Thyroid gland (tissue), 4 donors: ENCODE measurements at regions not wholly inside any gene's neighbourhood (a gene's known extent, or its start where the extent isn't known, plus 50 kb on each side); places are given as distances from the start of the nearest gene placed in this dataset.

Experiments used
- DNase-seq, 2 donors: peaks; one replicate each; pipeline ENCODE4 v3.0.0-alpha.2; 2019
- H3K27ac ChIP-seq, 3 donors: fragments of 200-600 bp; sonication (generic); 1 replicate in 2 of 3; 2 replicates in 1 of 3; pipeline ENCODE4 v1.5.1; 2016 to 2019; ENCODE audit warnings: mild to moderate bottlenecking in 1 of 3, moderate library complexity in 1 of 3
- H3K27me3 ChIP-seq: fragments of 200-600 bp; sonication (generic); one replicate; pipeline ENCODE4 v1.5.1; 2019
- H3K36me3 ChIP-seq, 2 donors: fragments of 200-600 bp; sonication (generic); one replicate each; pipeline ENCODE4 v1.5.1; 2016 to 2019
- H3K4me1 ChIP-seq, 2 donors: fragments of 200-600 bp; sonication (generic); one replicate each; pipeline ENCODE4 v1.5.1; 2017 to 2019
- H3K4me3 ChIP-seq, 3 donors: fragments of 200-600 bp; sonication (generic); replicated peaks in 1 of 3; 1 replicate in 2 of 3; 2 replicates in 1 of 3; pipeline ENCODE4 v1.5.1; 2016; ENCODE audit warnings: mild to moderate bottlenecking in 1 of 3
- H3K9me3 ChIP-seq: fragments of 200-600 bp; sonication (generic); one replicate; pipeline ENCODE4 v1.5.1; 2017
- CTCF ChIP-seq, 6 experiments: fragments of 200-600 bp in 3 of 6; fragments of 450-650 bp in 3 of 6; sonication (generic) in 3 of 6; IDR thresholded peaks; one replicate each; pipeline ENCODE4 v1.5.1; 2016 to 2019; ENCODE audit warnings: antibody characterized with exemption in 6 of 6, mild to moderate bottlenecking in 2 of 6, inconsistent platforms in 1 of 6, moderate library complexity in 1 of 6
- POLR2A ChIP-seq, 2 donors: fragments of 450-650 bp; IDR thresholded peaks; one replicate each; pipeline ENCODE4 v1.6.1; 2017; ENCODE audit warnings: antibody characterized with exemption in 2 of 2, mild to moderate bottlenecking in 2 of 2, moderate library complexity in 1 of 2
- WGBS, 2 donors: methylation state at CpG; one replicate each; pipeline ENCODE4 v1.1.5; 2017; 5-methylcytosine and 5-hydroxymethylcytosine counted together
- intact Hi-C: fragments of 100-400 bp; cut with DNase I; formaldehyde crosslinking; loops from one replicate; pipeline ENCODE4 v1.15.1; 2023

- no peak overlapping the region for H3K27ac ChIP-seq
- H3K36me3 ChIP-seq = no peaks in the 10 kb centered on the region
- no peaks in the 10 kb centered on the region for H3K4me1 ChIP-seq
- H3K9me3 ChIP-seq = no peaks in the 10 kb centered on the region
- intact Hi-C loops = no loop called here
- WGBS, 2 donors = 76 to 84% methylated on average over 13 of the region's 13 CpGs
- no peak overlapping the region for H3K4me3 ChIP-seq
- no peak for DNase-seq
- no peak for TF ChIP-seq CTCF (IDR thresholded peaks at IDR 0.05)
- no peak for TF ChIP-seq POLR2A (IDR thresholded peaks at IDR 0.05)
- no peaks in the 10 kb centered on the region for H3K27me3 ChIP-seq
Measured at GRCh38 chr11:112723676-112724495, 237.3 kb upstream of the NCAM1 start.

GRCh38 chr11:112724496-112724790 lies 236.8 kb upstream of the NCAM1 start:
- Histone ChIP-seq H3K4me1 (no peaks in the 10 kb centered on the region), H3K9me3 (no peaks in the 10 kb centered on the region), H3K36me3 (no peaks in the 10 kb centered on the region), H3K27me3 (no peaks in the 10 kb centered on the region), H3K4me3 (no peak overlapping the region), H3K27ac (no peak overlapping the region)
- no peak for DNase-seq
- TF ChIP-seq CTCF (IDR thresholded peaks at IDR 0.05) (no peak), POLR2A (IDR thresholded peaks at IDR 0.05) (no peak)
- intact Hi-C loops = no loop called here
- WGBS, 2 donors = 75 to 84% methylated on average over 4 of the region's 4 CpGs

- H3K4me1 ChIP-seq = no peaks in the 10 kb centered on the region
- H3K9me3 ChIP-seq = no peaks in the 10 kb centered on the region
- no peak for TF ChIP-seq POLR2A (IDR thresholded peaks at IDR 0.05)
- TF ChIP-seq CTCF (IDR thresholded peaks at IDR 0.05) = no peak
- intact Hi-C loops = no loop called here
- no peaks in the 10 kb centered on the region for H3K36me3 ChIP-seq
- WGBS, 2 donors = 56 to 72% methylated on average over 3 of the region's 3 CpGs
- H3K4me3 ChIP-seq = no peak overlapping the region
- H3K27me3 ChIP-seq = no peaks in the 10 kb centered on the region
- no peak overlapping the region for H3K27ac ChIP-seq
- DNase-seq = no peak
Measured at GRCh38 chr11:112725636-112726035, 235.6 kb upstream of the NCAM1 start.

GRCh38 chr11:112727341-112727841 lies 233.8 kb upstream of the NCAM1 start:
- intact Hi-C loops = no loop called here
- WGBS, 2 donors = 66 to 74% methylated on average over 3 of the region's 3 CpGs
- no peaks in the 10 kb centered on the region for H3K9me3 ChIP-seq
- DNase-seq = no peak
- H3K4me3 ChIP-seq = no peak overlapping the region
- H3K27ac ChIP-seq = no peak overlapping the region
- no peaks in the 10 kb centered on the region for H3K4me1 ChIP-seq
- no peaks in the 10 kb centered on the region for H3K27me3 ChIP-seq
- no peaks in the 10 kb centered on the region for H3K36me3 ChIP-seq
- TF ChIP-seq POLR2A (IDR thresholded peaks at IDR 0.05) (no peak), CTCF (IDR thresholded peaks at IDR 0.05) (no peak)

GRCh38 chr11:112728288-112728687 lies 232.9 kb upstream of the NCAM1 start:
- Histone ChIP-seq H3K9me3 (no peaks in the 10 kb centered on the region), H3K4me1 (no peaks in the 10 kb centered on the region), H3K27ac (no peak overlapping the region), H3K36me3 (no peaks in the 10 kb centered on the region), H3K4me3 (no peak overlapping the region), H3K27me3 (no peaks in the 10 kb centered on the region)
- no peak for DNase-seq
- intact Hi-C loops = no loop called here
- TF ChIP-seq POLR2A (IDR thresholded peaks at IDR 0.05) (no peak), CTCF (IDR thresholded peaks at IDR 0.05) (no peak)
- 94 to 95% methylated on average over 2 of the region's 2 CpGs for WGBS, 2 donors
